Adrenal gland (tissue), 9 donors: ENCODE measurements at regions not wholly inside any gene's neighbourhood (a gene's known extent, or its start where the extent isn't known, plus 50 kb on each side); places are given as distances from the start of the nearest gene placed in this dataset.
"Not testable (repeated sequence)": the region's sequence is repeated elsewhere in the genome, so short reads cannot be mapped to it uniquely, and the experiment has no call there.

Experiments used
- DNase-seq, 7 donors: peaks; one replicate each; pipeline ENCODE4 v3.0.0-alpha.2; 2019 to 2020
- H3K27ac ChIP-seq, 5 donors: fragments of 200-600 bp; sonication (generic) in 4 of 5; 1 replicate in 3 of 5; 2 replicates in 2 of 5; pipeline versions ENCODE4 v1.5.1 to v1.8.0; 2016 to 2020; ENCODE audit warnings: mild to moderate bottlenecking in 1 of 5
- H3K27me3 ChIP-seq: fragments of 200-600 bp; 2 replicates; pipeline ENCODE4 v1.8.0; 2021
- H3K36me3 ChIP-seq, 2 donors: fragments of 200-600 bp; replicated peaks in 1 of 2; 1 replicate in 1 of 2; 2 replicates in 1 of 2; pipeline versions ENCODE4 v1.5.1 to v1.8.0; 2018 to 2022
- H3K4me1 ChIP-seq, 2 donors: fragments of 200-600 bp; replicated peaks in 1 of 2; 1 replicate in 1 of 2; 2 replicates in 1 of 2; pipeline versions ENCODE4 v1.5.1 to v1.8.0; 2018 to 2021
- H3K4me3 ChIP-seq, 4 donors: fragments of 200-600 bp; sonication (generic) in 3 of 4; one replicate each; pipeline ENCODE4 v1.5.1; 2016 to 2018
- H3K9me3 ChIP-seq, 3 donors: fragments of 200-600 bp; sonication (generic) in 1 of 3; replicated peaks in 1 of 3; 1 replicate in 2 of 3; 2 replicates in 1 of 3; pipeline versions ENCODE4 v1.5.1 to v1.8.0; 2016 to 2021
- POLR2A ChIP-seq, 2 donors: fragments of 450-650 bp; IDR thresholded peaks; one replicate each; pipeline ENCODE4 v1.6.1; 2017; ENCODE audit warnings: antibody characterized with exemption in 2 of 2, mild to moderate bottlenecking in 2 of 2, moderate library complexity in 1 of 2
- WGBS, 4 donors: extraction: QIAGEN DNeasy Blood & Tissue Kit in 2 of 4; methylation state at CpG; one replicate each; pipeline versions ENCODE4 v1.1.5 to v1.1.7; 2013 to 2017; 5-methylcytosine and 5-hydroxymethylcytosine counted together
- intact Hi-C, 2 donors: fragments of 100-400 bp; cut with DNase I; formaldehyde crosslinking; loops; one replicate each; pipeline versions ENCODE4 v1.14.1 to v1.15.0; 2022 to 2023
- TF ChIP-seq, protein P1 (sequence below), 6 experiments: fragments of 450-650 bp in 4 of 6; fragments of 200-600 bp in 2 of 6; sonication (generic) in 1 of 6; IDR thresholded peaks; 1 replicate in 5 of 6; 2 replicates in 1 of 6; pipeline versions ENCODE4 v1.5.1 to v1.8.0; 2016 to 2021; ENCODE audit warnings: antibody characterized with exemption in 6 of 6, mild to moderate bottlenecking in 2 of 6, moderate library complexity in 1 of 6
- donor health status: healthy with polysubstance abuse.
- donor health status: Bipolar disorder and iron deficiency.
- donor health status: DM: yes; HTN: yes; CAD: no.
- donor health status: DM: no; HTN: no; CAD: no.
- donor health status: DM: no; HTN: no; CAD: no.

DNA sequence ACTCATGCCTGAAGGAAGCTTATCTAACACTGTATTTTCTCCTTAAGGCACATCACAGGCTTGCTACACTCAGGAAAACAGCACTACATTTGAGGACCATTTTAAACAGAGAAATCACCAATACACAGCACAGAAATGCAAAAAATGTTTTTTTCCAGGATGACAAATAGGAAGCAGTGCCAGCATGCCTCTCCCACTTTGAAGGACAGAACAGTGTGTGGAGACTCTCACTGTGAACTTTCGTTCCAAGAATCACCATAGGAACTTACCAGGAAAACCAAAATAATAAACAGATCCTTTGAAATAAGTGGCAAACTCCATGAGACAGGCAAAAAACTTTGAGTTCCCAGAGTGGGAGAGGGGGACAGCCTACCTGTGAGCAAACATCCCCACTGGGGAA, 217.8 kb upstream of the MAST4 start:
- Histone ChIP-seq H3K9me3 (no peaks in the 10 kb centered on the region), H3K36me3 (no peaks in the 10 kb centered on the region), H3K27ac (no peak overlapping the region), H3K4me3 (no peak overlapping the region), H3K4me1 (no peaks in the 10 kb centered on the region), H3K27me3 (no peaks in the 10 kb centered on the region)
- TF ChIP-seq, protein P1, sequence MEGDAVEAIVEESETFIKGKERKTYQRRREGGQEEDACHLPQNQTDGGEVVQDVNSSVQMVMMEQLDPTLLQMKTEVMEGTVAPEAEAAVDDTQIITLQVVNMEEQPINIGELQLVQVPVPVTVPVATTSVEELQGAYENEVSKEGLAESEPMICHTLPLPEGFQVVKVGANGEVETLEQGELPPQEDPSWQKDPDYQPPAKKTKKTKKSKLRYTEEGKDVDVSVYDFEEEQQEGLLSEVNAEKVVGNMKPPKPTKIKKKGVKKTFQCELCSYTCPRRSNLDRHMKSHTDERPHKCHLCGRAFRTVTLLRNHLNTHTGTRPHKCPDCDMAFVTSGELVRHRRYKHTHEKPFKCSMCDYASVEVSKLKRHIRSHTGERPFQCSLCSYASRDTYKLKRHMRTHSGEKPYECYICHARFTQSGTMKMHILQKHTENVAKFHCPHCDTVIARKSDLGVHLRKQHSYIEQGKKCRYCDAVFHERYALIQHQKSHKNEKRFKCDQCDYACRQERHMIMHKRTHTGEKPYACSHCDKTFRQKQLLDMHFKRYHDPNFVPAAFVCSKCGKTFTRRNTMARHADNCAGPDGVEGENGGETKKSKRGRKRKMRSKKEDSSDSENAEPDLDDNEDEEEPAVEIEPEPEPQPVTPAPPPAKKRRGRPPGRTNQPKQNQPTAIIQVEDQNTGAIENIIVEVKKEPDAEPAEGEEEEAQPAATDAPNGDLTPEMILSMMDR (IDR thresholded peaks at IDR 0.05): no peak
- no peak for TF ChIP-seq POLR2A (IDR thresholded peaks at IDR 0.05)
- intact Hi-C loops: no loop called here
- no peak for DNase-seq
- WGBS, 4 donors: 42 to 69% (median 56%) methylated on average over 1 of the region's 1 CpG

DNA sequence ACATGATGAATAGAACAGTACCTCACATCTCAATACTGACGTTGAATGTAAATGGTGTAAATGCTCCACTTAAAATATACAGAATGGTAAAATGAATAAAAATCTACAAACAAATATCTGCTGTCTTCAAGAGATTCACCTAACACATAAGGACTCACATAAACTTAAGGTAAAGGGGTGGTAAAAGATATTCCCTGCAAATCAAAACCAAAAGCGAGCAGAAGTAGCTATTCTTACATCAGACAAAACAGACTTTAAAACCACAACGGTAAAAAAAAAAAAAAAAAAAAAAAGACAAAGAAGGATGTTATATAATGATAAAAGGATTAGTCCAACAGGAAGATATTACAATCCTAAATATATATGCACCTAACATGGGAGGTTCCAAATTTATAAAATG, 214.0 kb upstream of the MAST4 start:
- Histone ChIP-seq H3K36me3 (no peaks in the 10 kb centered on the region), H3K4me3 (no peak overlapping the region), H3K9me3 (no peaks in the 10 kb centered on the region), H3K27ac (no peak overlapping the region), H3K27me3 (no peaks in the 10 kb centered on the region), H3K4me1 (no peaks in the 10 kb centered on the region)
- no peak for TF ChIP-seq POLR2A (IDR thresholded peaks at IDR 0.05)
- TF ChIP-seq, protein P1 (IDR thresholded peaks at IDR 0.05): no peak
- DNase-seq: no peak
- WGBS, 4 donors: 77 to 89% (median 88%) methylated on average over 3 of the region's 3 CpGs
- intact Hi-C loops: no loop called here

- intact Hi-C loops, H3K36me3 ChIP-seq, H3K4me1 ChIP-seq, H3K4me3 ChIP-seq, DNase-seq, H3K27me3 ChIP-seq, H3K27ac ChIP-seq, H3K9me3 ChIP-seq: not testable (repeated sequence)
- 80 to 83% (median 80%) methylated on average over 3 of the region's 3 CpGs; no CpG with 5 or more reads in 1 of the 4 donors for WGBS, 4 donors
These were observed 191.0 kb upstream of the MAST4 start for GRCh38 chr5:66405145-66405544.

DNA sequence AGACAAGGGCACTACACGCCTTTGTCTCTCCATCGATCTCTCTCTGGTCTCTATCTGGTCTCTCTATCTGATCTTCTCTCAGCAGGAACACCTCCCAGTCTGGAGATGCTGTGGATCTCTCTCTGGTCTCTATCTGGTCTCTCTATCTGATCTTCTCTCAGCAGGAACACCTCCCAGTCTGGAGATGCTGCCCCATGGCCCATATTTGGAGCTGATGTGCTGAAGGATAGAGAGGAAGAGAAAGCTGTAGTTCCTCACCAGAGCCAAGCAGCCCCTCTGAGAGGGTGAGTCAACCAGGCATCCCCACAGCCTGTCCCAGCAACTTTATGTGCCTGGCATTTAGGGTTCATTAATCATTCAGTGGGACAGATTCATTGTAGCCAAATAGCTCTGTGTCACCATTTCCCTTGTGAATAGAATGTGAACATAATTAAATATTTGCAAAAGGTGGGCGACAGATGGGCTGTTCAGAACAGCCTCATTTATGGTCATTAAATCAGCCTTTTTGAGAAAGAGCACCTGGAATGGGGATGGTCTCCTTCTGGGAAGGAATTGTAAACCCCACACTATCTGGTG, 189.3 kb upstream of the MAST4 start:
- H3K4me1 ChIP-seq: no peaks in the 10 kb centered on the region
- DNase-seq: no peak
- H3K4me3 ChIP-seq: no peak overlapping the region
- H3K27me3 ChIP-seq: peaks cover 7% of the 10 kb centered on the region
- TF ChIP-seq POLR2A (IDR thresholded peaks at IDR 0.05): no peak
- TF ChIP-seq, protein P1 (IDR thresholded peaks at IDR 0.05): no peak
- whole genome bisulfite sequencing, 4 donors: 65 to 72% (median 71%) methylated on average over 3 of the region's 3 CpGs
- no peaks in the 10 kb centered on the region for H3K36me3 ChIP-seq
- H3K27ac ChIP-seq: no peak overlapping the region
- no peaks in the 10 kb centered on the region for H3K9me3 ChIP-seq
- intact Hi-C loops: no loop called here

- Histone ChIP-seq H3K4me1 (no peaks in the 10 kb centered on the region), H3K27ac (no peak overlapping the region), H3K36me3 (no peaks in the 10 kb centered on the region), H3K27me3 (peaks cover 7% of the 10 kb centered on the region), H3K9me3 (no peaks in the 10 kb centered on the region), H3K4me3 (no peak overlapping the region)
- TF ChIP-seq, protein P1 (IDR thresholded peaks at IDR 0.05): no peak
- TF ChIP-seq POLR2A (IDR thresholded peaks at IDR 0.05): no peak
- no peak for DNase-seq
- intact Hi-C loops: no loop called here
These were observed 188.4 kb upstream of the MAST4 start for GRCh38 chr5:66407765-66408164.
